ENCODE measurements at regions not wholly inside any gene's neighbourhood (a gene's known extent, or its start where the extent isn't known, plus 50 kb on each side); places are given as distances from the start of the nearest gene placed in this dataset.

DNA sequence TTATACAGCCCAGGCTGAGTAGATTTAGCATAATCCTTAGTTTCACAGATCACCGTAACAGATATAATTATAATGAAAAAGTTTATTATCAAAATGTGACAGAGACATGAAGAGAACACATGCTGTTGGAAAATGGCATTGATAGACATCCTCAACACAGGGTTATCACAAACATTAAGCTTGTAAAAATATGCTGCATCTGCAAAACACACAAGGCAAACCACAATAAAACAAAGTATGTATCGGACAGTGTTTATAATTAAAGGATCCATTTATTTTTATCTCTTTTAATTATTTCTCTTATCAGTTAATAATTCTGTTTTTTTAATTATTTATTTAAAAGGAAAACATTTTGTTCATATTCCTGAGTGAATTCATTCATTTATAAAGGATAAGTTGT, 829.9 kb upstream of the CDH9 start:
- Mint-ChIP-seq H3K4me1 (no peaks in the 10 kb centered on the region), H3K27me3 (ENCODE audit: low read depth) (no peaks in the 10 kb centered on the region), H3K36me3 (ENCODE audit: insufficient read depth in 1 of 3, low read depth in 3 of 3) (peaks cover 0 to 9% (median 2%) of the 10 kb centered on the region in 3 experiments; a peak in 3 of 7 replicates), H3K4me3 (no peak overlapping the region), H3K9me3 (peaks cover 8 to 20% of the 10 kb centered on the region in 2 experiments; a peak in 4 of 5 replicates), H3K27ac (no peak overlapping the region)
- H3K79me2 ChIP-seq (ENCODE audit: insufficient read depth, low read length), result no peaks in the 10 kb centered on the region
- H4K91ac ChIP-seq (ENCODE audit: insufficient read length, low read depth, low read length), result no peak overlapping the region
- no peak for DNase-seq
- no peaks in the 10 kb centered on the region for H4K20me1 ChIP-seq (ENCODE audit: control insufficient read depth, insufficient read depth, insufficient read length)
- TF ChIP-seq, protein P1, sequence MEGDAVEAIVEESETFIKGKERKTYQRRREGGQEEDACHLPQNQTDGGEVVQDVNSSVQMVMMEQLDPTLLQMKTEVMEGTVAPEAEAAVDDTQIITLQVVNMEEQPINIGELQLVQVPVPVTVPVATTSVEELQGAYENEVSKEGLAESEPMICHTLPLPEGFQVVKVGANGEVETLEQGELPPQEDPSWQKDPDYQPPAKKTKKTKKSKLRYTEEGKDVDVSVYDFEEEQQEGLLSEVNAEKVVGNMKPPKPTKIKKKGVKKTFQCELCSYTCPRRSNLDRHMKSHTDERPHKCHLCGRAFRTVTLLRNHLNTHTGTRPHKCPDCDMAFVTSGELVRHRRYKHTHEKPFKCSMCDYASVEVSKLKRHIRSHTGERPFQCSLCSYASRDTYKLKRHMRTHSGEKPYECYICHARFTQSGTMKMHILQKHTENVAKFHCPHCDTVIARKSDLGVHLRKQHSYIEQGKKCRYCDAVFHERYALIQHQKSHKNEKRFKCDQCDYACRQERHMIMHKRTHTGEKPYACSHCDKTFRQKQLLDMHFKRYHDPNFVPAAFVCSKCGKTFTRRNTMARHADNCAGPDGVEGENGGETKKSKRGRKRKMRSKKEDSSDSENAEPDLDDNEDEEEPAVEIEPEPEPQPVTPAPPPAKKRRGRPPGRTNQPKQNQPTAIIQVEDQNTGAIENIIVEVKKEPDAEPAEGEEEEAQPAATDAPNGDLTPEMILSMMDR (conservative IDR thresholded peaks at IDR 0.05), result no peak
- no peak overlapping the region for H2AK5ac ChIP-seq (ENCODE audit: insufficient read length, low read length)
- no peak overlapping the region for H4K5ac ChIP-seq (ENCODE audit: insufficient read length, low read depth, low read length)
- H2BK5ac ChIP-seq (ENCODE audit: insufficient read length, low read length), result no peak overlapping the region
- H3K56ac ChIP-seq (ENCODE audit: insufficient read length, low read depth, low read length), result no peak overlapping the region
- no peak overlapping the region for H2AFZ ChIP-seq (ENCODE audit: low read length)
- no CpG with 5 or more reads among the region's 2 CpGs for WGBS (ENCODE audit: extremely low coverage, insufficient read length, low lambda C conversion rate)
- no peak overlapping the region for H3K4ac ChIP-seq (ENCODE audit: low read depth, low read length)
- no peaks in the 10 kb centered on the region for H3K79me1 ChIP-seq (ENCODE audit: insufficient read depth, low read depth, low read length, poor library complexity, severe bottlenecking)
- H4K8ac ChIP-seq (replicated peaks; ENCODE audit: insufficient read length, low read depth, low read length), result no peak overlapping the region
- no peaks in the 10 kb centered on the region for H3K27me3 ChIP-seq (ENCODE audit: insufficient read depth, low read length)
- no peak overlapping the region for H2BK20ac ChIP-seq (ENCODE audit: low read depth, low read length, poor library complexity, severe bottlenecking)
- no peak overlapping the region for H2BK120ac ChIP-seq (ENCODE audit: low read depth, low read length, poor library complexity, severe bottlenecking)
- no peak overlapping the region for H2BK12ac ChIP-seq (ENCODE audit: insufficient read length, low read depth, low read length)
- H3K27ac ChIP-seq (ENCODE audit: insufficient read length, low read depth, low read length), result no peak overlapping the region
- H2BK15ac ChIP-seq (ENCODE audit: low read depth, low read length), result no peak overlapping the region
- H3K9me3 ChIP-seq (ENCODE audit: control insufficient read depth, low read depth, low read length), result no peaks in the 10 kb centered on the region
- H3K14ac ChIP-seq (ENCODE audit: insufficient read depth, low read length), result no peak overlapping the region
- H3K18ac ChIP-seq (ENCODE audit: insufficient read length, low read depth, low read length), result no peak overlapping the region
- no peak overlapping the region for H3K9ac ChIP-seq (ENCODE audit: extremely low read depth, insufficient read length, low read length)
- H3K4me1 ChIP-seq (ENCODE audit: insufficient read depth, low read length), result no peaks in the 10 kb centered on the region
- H3T11ph ChIP-seq (ENCODE audit: low read length), result no peak overlapping the region
- H3K23ac ChIP-seq (ENCODE audit: insufficient read length, low read depth, low read length), result no peak overlapping the region
- H3K23me2 ChIP-seq (ENCODE audit: insufficient read length, low read depth, low read length, poor library complexity, severe bottlenecking), result no peaks in the 10 kb centered on the region
- no peak overlapping the region for H3K4me2 ChIP-seq (ENCODE audit: insufficient read depth, insufficient read length, low read length)

Measured in H9 (cell line).